ENCODE measurements at regions not wholly inside any gene's neighbourhood (a gene's known extent, or its start where the extent isn't known, plus 50 kb on each side); places are given as distances from the start of the nearest gene placed in this dataset.
A peak's percentile ranks its signal among the peaks of the same experiment; 100 is the strongest.

- Histone ChIP-seq H3K27me3 (ENCODE audit: control insufficient read depth in 3 of 3, insufficient read depth in 3 of 3, low read length in 3 of 3) (no peaks in the 10 kb centered on the region), H3K4me1 (ENCODE audit: control insufficient read depth in 3 of 3, insufficient read depth in 3 of 3, low read length in 3 of 3) (no peaks in the 10 kb centered on the region), H3K9ac (ENCODE audit: low read depth in 1 of 3, low read length in 3 of 3) (no peak overlapping the region), H3K4me3 (ENCODE audit: low read length in 3 of 3) (no peak overlapping the region), H3K27ac (ENCODE audit: low read depth, low read length) (no peak overlapping the region), H3K9me3 (ENCODE audit: control insufficient read depth in 3 of 3, low read length in 3 of 3) (no peaks in the 10 kb centered on the region), H3K36me3 (ENCODE audit: control insufficient read depth in 3 of 3, insufficient read depth in 3 of 3, low read length in 3 of 3) (no peaks in the 10 kb centered on the region)
Observed at GRCh38 chr13:32887617-32888016, 128.6 kb upstream of the KL start.

- Histone ChIP-seq H3K4me3 (ENCODE audit: low read length in 3 of 3) (no peak overlapping the region), H3K9me3 (ENCODE audit: control insufficient read depth in 3 of 3, low read length in 3 of 3) (no peaks in the 10 kb centered on the region), H3K4me1 (ENCODE audit: control insufficient read depth in 3 of 3, insufficient read depth in 3 of 3, low read length in 3 of 3) (no peaks in the 10 kb centered on the region), H3K36me3 (ENCODE audit: control insufficient read depth in 3 of 3, insufficient read depth in 3 of 3, low read length in 3 of 3) (no peaks in the 10 kb centered on the region), H3K9ac (ENCODE audit: low read depth in 1 of 3, low read length in 3 of 3) (no peak overlapping the region), H3K27ac (ENCODE audit: low read depth, low read length) (no peak overlapping the region), H3K27me3 (ENCODE audit: control insufficient read depth in 3 of 3, insufficient read depth in 3 of 3, low read length in 3 of 3) (no peaks in the 10 kb centered on the region)
Observed at GRCh38 chr13:32889986-32890565, 126.1 kb upstream of the KL start.

- Histone ChIP-seq H3K4me3 (ENCODE audit: low read length in 3 of 3) (no peak overlapping the region), H3K4me1 (ENCODE audit: control insufficient read depth in 3 of 3, insufficient read depth in 3 of 3, low read length in 3 of 3) (no peaks in the 10 kb centered on the region), H3K9me3 (ENCODE audit: control insufficient read depth in 3 of 3, low read length in 3 of 3) (no peaks in the 10 kb centered on the region), H3K36me3 (ENCODE audit: control insufficient read depth in 3 of 3, insufficient read depth in 3 of 3, low read length in 3 of 3) (no peaks in the 10 kb centered on the region), H3K27me3 (ENCODE audit: control insufficient read depth in 3 of 3, insufficient read depth in 3 of 3, low read length in 3 of 3) (no peaks in the 10 kb centered on the region), H3K27ac (ENCODE audit: low read depth, low read length) (no peak overlapping the region), H3K9ac (ENCODE audit: low read depth in 1 of 3, low read length in 3 of 3) (no peak overlapping the region)
Observed at GRCh38 chr13:32893176-32893575, 123.0 kb upstream of the KL start.

DNA sequence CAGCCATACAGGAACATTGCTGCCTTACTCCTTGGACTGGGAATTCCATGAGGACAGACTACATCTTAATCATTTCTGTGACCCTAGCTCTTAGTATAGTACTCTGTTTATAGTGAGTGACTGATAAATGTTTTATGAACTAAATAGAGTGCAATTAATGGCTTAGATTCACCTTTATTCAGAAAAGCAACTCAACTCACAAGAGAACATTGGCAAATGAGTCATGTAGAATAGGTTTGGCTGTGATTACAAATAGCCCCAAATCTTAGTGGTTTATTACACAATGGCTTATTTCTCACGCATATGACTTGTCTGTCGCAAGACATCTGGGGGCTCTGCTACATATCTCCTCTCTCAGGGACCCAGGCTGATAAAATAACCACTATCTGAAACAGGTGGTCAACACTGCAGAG lies 121.6 kb upstream of the KL start:
- H3K36me3 ChIP-seq (ENCODE audit: control insufficient read depth in 3 of 3, insufficient read depth in 3 of 3, low read length in 3 of 3) = no peaks in the 10 kb centered on the region
- no peak overlapping the region for H3K9ac ChIP-seq (ENCODE audit: low read depth in 1 of 3, low read length in 3 of 3)
- H3K27ac ChIP-seq (ENCODE audit: low read depth, low read length) = no peak overlapping the region
- H3K27me3 ChIP-seq (ENCODE audit: control insufficient read depth in 3 of 3, insufficient read depth in 3 of 3, low read length in 3 of 3) = no peaks in the 10 kb centered on the region
- H3K4me3 ChIP-seq (ENCODE audit: low read length in 3 of 3) = no peak overlapping the region
- H3K4me1 ChIP-seq (ENCODE audit: control insufficient read depth in 3 of 3, insufficient read depth in 3 of 3, low read length in 3 of 3) = no peaks in the 10 kb centered on the region
- H3K9me3 ChIP-seq (ENCODE audit: control insufficient read depth in 3 of 3, low read length in 3 of 3) = no peaks in the 10 kb centered on the region

GRCh38 chr13:32895296-32895695 lies 120.9 kb upstream of the KL start:
- Histone ChIP-seq H3K9me3 (ENCODE audit: control insufficient read depth in 3 of 3, low read length in 3 of 3) (no peaks in the 10 kb centered on the region), H3K27ac (ENCODE audit: low read depth, low read length) (no peak overlapping the region), H3K4me1 (ENCODE audit: control insufficient read depth in 3 of 3, insufficient read depth in 3 of 3, low read length in 3 of 3) (no peaks in the 10 kb centered on the region), H3K4me3 (ENCODE audit: low read length in 3 of 3) (no peak overlapping the region), H3K27me3 (ENCODE audit: control insufficient read depth in 3 of 3, insufficient read depth in 3 of 3, low read length in 3 of 3) (no peaks in the 10 kb centered on the region), H3K9ac (ENCODE audit: low read depth in 1 of 3, low read length in 3 of 3) (no peak overlapping the region), H3K36me3 (ENCODE audit: control insufficient read depth in 3 of 3, insufficient read depth in 3 of 3, low read length in 3 of 3) (no peaks in the 10 kb centered on the region)

- H3K27me3 ChIP-seq (ENCODE audit: control insufficient read depth in 3 of 3, insufficient read depth in 3 of 3, low read length in 3 of 3) = no peaks in the 10 kb centered on the region
- H3K36me3 ChIP-seq (ENCODE audit: control insufficient read depth in 3 of 3, insufficient read depth in 3 of 3, low read length in 3 of 3) = no peaks in the 10 kb centered on the region
- no peaks in the 10 kb centered on the region for H3K9me3 ChIP-seq (ENCODE audit: control insufficient read depth in 3 of 3, low read length in 3 of 3)
- H3K4me3 ChIP-seq (ENCODE audit: low read length in 3 of 3) = no peak overlapping the region
- no peak overlapping the region for H3K27ac ChIP-seq (ENCODE audit: low read depth, low read length)
- H3K9ac ChIP-seq (ENCODE audit: low read depth in 1 of 3, low read length in 3 of 3) = no peak overlapping the region
- peaks cover 0 to 4% (median 0%) of the 10 kb centered on the region in 3 donors for H3K4me1 ChIP-seq (ENCODE audit: control insufficient read depth in 3 of 3, insufficient read depth in 3 of 3, low read length in 3 of 3)
Observed at GRCh38 chr13:32897296-32897695, 118.9 kb upstream of the KL start.

- no peaks in the 10 kb centered on the region for H3K9me3 ChIP-seq (ENCODE audit: control insufficient read depth in 3 of 3, low read length in 3 of 3)
- H3K9ac ChIP-seq (ENCODE audit: low read depth in 1 of 3, low read length in 3 of 3) = no peak overlapping the region
- no peaks in the 10 kb centered on the region for H3K27me3 ChIP-seq (ENCODE audit: control insufficient read depth in 3 of 3, insufficient read depth in 3 of 3, low read length in 3 of 3)
- H3K4me1 ChIP-seq (ENCODE audit: control insufficient read depth in 3 of 3, insufficient read depth in 3 of 3, low read length in 3 of 3) = peaks cover 3 to 22% (median 5%) of the 10 kb centered on the region in 3 donors
- no peaks in the 10 kb centered on the region for H3K36me3 ChIP-seq (ENCODE audit: control insufficient read depth in 3 of 3, insufficient read depth in 3 of 3, low read length in 3 of 3)
- H3K27ac ChIP-seq (ENCODE audit: low read depth, low read length) = peak overlapping the region; percentile 61
- no peak overlapping the region for H3K4me3 ChIP-seq (ENCODE audit: low read length in 3 of 3)
Observed at GRCh38 chr13:32902029-32902780, 114.0 kb upstream of the KL start.

GRCh38 chr13:32902874-32903273 lies 113.3 kb upstream of the KL start:
- Histone ChIP-seq H3K4me1 (ENCODE audit: control insufficient read depth in 3 of 3, insufficient read depth in 3 of 3, low read length in 3 of 3) (peaks cover 3 to 22% (median 5%) of the 10 kb centered on the region in 3 donors), H3K9ac (ENCODE audit: low read depth in 1 of 3, low read length in 3 of 3) (peak overlapping the region in 1 of 3 donors; percentile 44), H3K9me3 (ENCODE audit: control insufficient read depth in 3 of 3, low read length in 3 of 3) (no peaks in the 10 kb centered on the region), H3K4me3 (ENCODE audit: low read length in 3 of 3) (peak overlapping the region in 2 of 3 donors; percentile 24 to 49), H3K27me3 (ENCODE audit: control insufficient read depth in 3 of 3, insufficient read depth in 3 of 3, low read length in 3 of 3) (no peaks in the 10 kb centered on the region), H3K27ac (ENCODE audit: low read depth, low read length) (peak overlapping the region; percentile 61), H3K36me3 (ENCODE audit: control insufficient read depth in 3 of 3, insufficient read depth in 3 of 3, low read length in 3 of 3) (no peaks in the 10 kb centered on the region)

- H3K9me3 ChIP-seq (ENCODE audit: control insufficient read depth in 3 of 3, low read length in 3 of 3) = no peaks in the 10 kb centered on the region
- no peak overlapping the region for H3K27ac ChIP-seq (ENCODE audit: low read depth, low read length)
- no peaks in the 10 kb centered on the region for H3K27me3 ChIP-seq (ENCODE audit: control insufficient read depth in 3 of 3, insufficient read depth in 3 of 3, low read length in 3 of 3)
- H3K4me1 ChIP-seq (ENCODE audit: control insufficient read depth in 3 of 3, insufficient read depth in 3 of 3, low read length in 3 of 3) = peaks cover 3 to 22% (median 5%) of the 10 kb centered on the region in 3 donors
- no peaks in the 10 kb centered on the region for H3K36me3 ChIP-seq (ENCODE audit: control insufficient read depth in 3 of 3, insufficient read depth in 3 of 3, low read length in 3 of 3)
- H3K9ac ChIP-seq (ENCODE audit: low read depth in 1 of 3, low read length in 3 of 3) = no peak overlapping the region
- no peak overlapping the region for H3K4me3 ChIP-seq (ENCODE audit: low read length in 3 of 3)
Observed at GRCh38 chr13:32903720-32904119, 112.5 kb upstream of the KL start.

DNA sequence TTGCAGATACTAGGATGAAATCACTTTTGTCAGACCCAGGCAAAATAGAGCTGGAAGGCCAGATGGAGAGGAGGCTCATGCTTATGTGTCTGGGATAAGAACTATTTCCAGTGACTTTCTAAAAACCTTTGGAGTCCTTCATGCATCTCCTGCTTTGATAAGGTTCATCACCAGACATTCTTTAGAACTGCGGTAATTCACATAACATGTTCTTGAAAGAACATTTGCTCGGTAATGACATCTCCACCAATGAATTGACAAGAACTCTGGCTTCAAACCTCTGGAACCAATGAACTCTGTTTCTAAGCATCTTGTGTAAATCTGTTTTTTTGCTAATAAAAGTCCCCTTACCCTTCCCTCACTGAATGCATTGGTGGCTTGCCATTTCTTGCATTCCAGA lies 112.0 kb upstream of the KL start:
- H3K9ac ChIP-seq (ENCODE audit: low read depth in 1 of 3, low read length in 3 of 3) = no peak overlapping the region
- H3K9me3 ChIP-seq (ENCODE audit: control insufficient read depth in 3 of 3, low read length in 3 of 3) = no peaks in the 10 kb centered on the region
- H3K36me3 ChIP-seq (ENCODE audit: control insufficient read depth in 3 of 3, insufficient read depth in 3 of 3, low read length in 3 of 3) = no peaks in the 10 kb centered on the region
- H3K4me1 ChIP-seq (ENCODE audit: control insufficient read depth in 3 of 3, insufficient read depth in 3 of 3, low read length in 3 of 3) = peaks cover 3 to 22% (median 5%) of the 10 kb centered on the region in 3 donors
- H3K4me3 ChIP-seq (ENCODE audit: low read length in 3 of 3) = no peak overlapping the region
- no peaks in the 10 kb centered on the region for H3K27me3 ChIP-seq (ENCODE audit: control insufficient read depth in 3 of 3, insufficient read depth in 3 of 3, low read length in 3 of 3)
- no peak overlapping the region for H3K27ac ChIP-seq (ENCODE audit: low read depth, low read length)
